Uterus (tissue), 3 donors: ENCODE measurements at regions not wholly inside any gene's neighbourhood (a gene's known extent, or its start where the extent isn't known, plus 50 kb on each side); places are given as distances from the start of the nearest gene placed in this dataset.

Experiments used
- DNase-seq, 2 donors: peaks; one replicate each; pipeline ENCODE4 v3.0.0-alpha.2; 2019 to 2020
- H3K27ac ChIP-seq, 2 donors: fragments of 200-600 bp; sonication (generic); 1 replicate in 1 of 2; 2 replicates in 1 of 2; pipeline ENCODE4 v1.5.1; 2016 to 2018
- H3K27me3 ChIP-seq, 2 donors: fragments of 200-600 bp; sonication (generic); one replicate each; pipeline ENCODE4 v1.5.1; 2018 to 2019; ENCODE audit warnings: control low read depth in 1 of 2
- H3K36me3 ChIP-seq, 2 donors: fragments of 200-600 bp; sonication (generic); one replicate each; pipeline ENCODE4 v1.5.1; 2019; ENCODE audit warnings: control low read depth in 1 of 2
- H3K4me1 ChIP-seq, 2 donors: fragments of 200-600 bp; sonication (generic); one replicate each; pipeline ENCODE4 v1.5.1; 2018 to 2019; ENCODE audit warnings: control low read depth in 1 of 2
- H3K4me3 ChIP-seq, 2 donors: fragments of 200-600 bp; sonication (generic); 1 replicate in 1 of 2; 2 replicates in 1 of 2; pipeline ENCODE4 v1.5.1; 2018 to 2019; ENCODE audit warnings: mild to moderate bottlenecking in 1 of 2
- H3K9me3 ChIP-seq, 2 donors: fragments of 200-600 bp; sonication (generic); one replicate each; pipeline ENCODE4 v1.5.1; 2019; ENCODE audit warnings: control low read depth in 1 of 2
- POLR2A ChIP-seq, 2 donors: fragments of 450-650 bp; IDR thresholded peaks; one replicate each; pipeline ENCODE4 v1.6.1; 2016; ENCODE audit warnings: antibody characterized with exemption in 2 of 2, mild to moderate bottlenecking in 1 of 2, moderate library complexity in 1 of 2
- intact Hi-C: fragments of 100-400 bp; cut with DNase I; formaldehyde crosslinking; loops from one replicate; pipeline ENCODE4 v1.15.1; 2023; ENCODE audit warnings: low total_unique reads
- TF ChIP-seq, protein P1 (sequence below), 4 experiments: fragments of 200-600 bp in 2 of 4; fragments of 450-650 bp in 2 of 4; sonication (generic) in 2 of 4; IDR thresholded peaks; one replicate each; pipeline ENCODE4 v1.5.1; 2016 to 2019; ENCODE audit warnings: antibody characterized with exemption in 4 of 4, mild to moderate bottlenecking in 2 of 4, moderate library complexity in 1 of 4
- donor health status: DM: yes; HTN: yes; CAD: no.

GRCh38 chr16:50461400-50461760 is 86.8 kb upstream of the NKD1 start:
- intact Hi-C loops = no loop called here
- no peak for TF ChIP-seq POLR2A (IDR thresholded peaks at IDR 0.05)
- TF ChIP-seq, protein P1, sequence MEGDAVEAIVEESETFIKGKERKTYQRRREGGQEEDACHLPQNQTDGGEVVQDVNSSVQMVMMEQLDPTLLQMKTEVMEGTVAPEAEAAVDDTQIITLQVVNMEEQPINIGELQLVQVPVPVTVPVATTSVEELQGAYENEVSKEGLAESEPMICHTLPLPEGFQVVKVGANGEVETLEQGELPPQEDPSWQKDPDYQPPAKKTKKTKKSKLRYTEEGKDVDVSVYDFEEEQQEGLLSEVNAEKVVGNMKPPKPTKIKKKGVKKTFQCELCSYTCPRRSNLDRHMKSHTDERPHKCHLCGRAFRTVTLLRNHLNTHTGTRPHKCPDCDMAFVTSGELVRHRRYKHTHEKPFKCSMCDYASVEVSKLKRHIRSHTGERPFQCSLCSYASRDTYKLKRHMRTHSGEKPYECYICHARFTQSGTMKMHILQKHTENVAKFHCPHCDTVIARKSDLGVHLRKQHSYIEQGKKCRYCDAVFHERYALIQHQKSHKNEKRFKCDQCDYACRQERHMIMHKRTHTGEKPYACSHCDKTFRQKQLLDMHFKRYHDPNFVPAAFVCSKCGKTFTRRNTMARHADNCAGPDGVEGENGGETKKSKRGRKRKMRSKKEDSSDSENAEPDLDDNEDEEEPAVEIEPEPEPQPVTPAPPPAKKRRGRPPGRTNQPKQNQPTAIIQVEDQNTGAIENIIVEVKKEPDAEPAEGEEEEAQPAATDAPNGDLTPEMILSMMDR (IDR thresholded peaks at IDR 0.05) = no peak

DNA sequence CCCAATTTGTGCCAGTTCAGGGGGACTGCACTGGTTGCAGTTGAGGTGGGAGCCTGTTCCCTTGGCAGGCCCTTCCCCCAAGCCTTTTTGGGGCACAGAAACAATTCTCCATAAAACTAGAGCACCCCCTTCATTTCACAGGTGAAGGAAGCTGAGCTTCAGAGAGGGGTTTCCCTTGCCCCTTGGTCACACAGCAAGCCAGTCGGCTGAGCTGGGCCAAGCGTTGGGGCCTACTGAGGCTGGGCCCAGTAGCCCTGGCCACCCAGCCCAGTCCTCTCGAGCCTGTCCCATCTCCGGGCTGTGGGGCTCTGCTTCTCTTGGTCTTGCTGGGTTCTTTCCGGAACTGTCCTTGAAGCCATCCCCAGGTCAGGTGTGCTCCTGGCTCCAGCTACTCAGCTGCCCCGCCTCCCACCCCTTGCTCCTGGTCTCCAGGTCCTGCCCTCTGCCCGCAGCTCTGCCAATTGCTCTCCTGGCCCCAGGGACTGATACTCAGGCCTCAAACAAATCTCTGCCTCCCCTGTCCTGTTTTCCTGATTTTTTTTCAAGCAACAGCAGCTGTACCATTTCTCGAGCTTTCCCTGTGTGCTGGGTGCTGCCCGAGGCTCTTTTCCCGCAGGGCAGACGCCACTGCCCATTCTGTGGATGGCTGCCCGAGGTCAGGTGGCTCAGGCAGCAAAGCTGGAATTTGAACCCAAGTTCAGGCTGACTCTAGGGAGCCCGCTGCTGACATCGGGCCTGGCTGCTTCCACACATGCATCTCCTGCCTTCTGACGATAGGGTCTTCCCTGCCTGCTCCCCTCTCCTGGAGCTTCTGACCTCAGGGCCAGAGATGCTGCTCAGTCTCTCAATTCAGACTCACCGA is 87.4 kb upstream of the NKD1 start:
- H3K27ac ChIP-seq = no peak overlapping the region
- intact Hi-C loops = no loop called here
- no peak for TF ChIP-seq POLR2A (IDR thresholded peaks at IDR 0.05)
- TF ChIP-seq, protein P1 (IDR thresholded peaks at IDR 0.05) = no peak
- DNase-seq = no peak
- no peak overlapping the region for H3K4me3 ChIP-seq
- H3K4me1 ChIP-seq = no peaks in the 10 kb centered on the region
- no peaks in the 10 kb centered on the region for H3K9me3 ChIP-seq
- H3K36me3 ChIP-seq = no peaks in the 10 kb centered on the region
- no peaks in the 10 kb centered on the region for H3K27me3 ChIP-seq

More at GRCh38 chr16:50461400-50461760, 86.8 kb upstream of the NKD1 start:
- no peaks in the 10 kb centered on the region for H3K4me1 ChIP-seq
- no peak overlapping the region for H3K27ac ChIP-seq
- H3K36me3 ChIP-seq = no peaks in the 10 kb centered on the region
- DNase-seq = no peak
- no peaks in the 10 kb centered on the region for H3K9me3 ChIP-seq
- no peaks in the 10 kb centered on the region for H3K27me3 ChIP-seq
- no peak overlapping the region for H3K4me3 ChIP-seq

GRCh38 chr16:50459496-50460080 is 88.6 kb upstream of the NKD1 start:
- intact Hi-C loops = no loop called here
- Histone ChIP-seq H3K9me3 (no peaks in the 10 kb centered on the region), H3K36me3 (no peaks in the 10 kb centered on the region), H3K27me3 (no peaks in the 10 kb centered on the region), H3K27ac (no peak overlapping the region), H3K4me1 (no peaks in the 10 kb centered on the region), H3K4me3 (no peak overlapping the region)
- TF ChIP-seq, protein P1 (IDR thresholded peaks at IDR 0.05) = no peak
- TF ChIP-seq POLR2A (IDR thresholded peaks at IDR 0.05) = no peak
- no peak for DNase-seq

GRCh38 chr16:50458667-50459495 is 89.3 kb upstream of the NKD1 start:
- Histone ChIP-seq H3K27ac (no peak overlapping the region), H3K36me3 (no peaks in the 10 kb centered on the region), H3K4me1 (no peaks in the 10 kb centered on the region), H3K9me3 (no peaks in the 10 kb centered on the region), H3K27me3 (no peaks in the 10 kb centered on the region), H3K4me3 (no peak overlapping the region)
- no peak for DNase-seq
- TF ChIP-seq, protein P1 (IDR thresholded peaks at IDR 0.05) = no peak
- TF ChIP-seq POLR2A (IDR thresholded peaks at IDR 0.05) = no peak
- intact Hi-C loops = no loop called here
